Suprapubic skin (tissue), 3 donors: ENCODE measurements at regions not wholly inside any gene's neighbourhood (a gene's known extent, or its start where the extent isn't known, plus 50 kb on each side); places are given as distances from the start of the nearest gene placed in this dataset.

Experiments
- CTCF ChIP-seq, 2 donors: fragments of 200-600 bp in 1 of 2; fragments of 450-650 bp in 1 of 2; sonication (generic) in 1 of 2; IDR thresholded peaks; one replicate each; pipeline ENCODE4 v1.5.1; 2016 to 2019; ENCODE audit warnings: antibody characterized with exemption in 2 of 2, mild to moderate bottlenecking in 1 of 2, moderate library complexity in 1 of 2
- EP300 ChIP-seq: sonication (generic); formaldehyde crosslinking; IDR thresholded peaks from one replicate; pipeline ENCODE4 v1.6.1; 2017; ENCODE audit warnings: antibody characterized with exemption
- POLR2A ChIP-seq, 2 donors: fragments of 450-650 bp; IDR thresholded peaks; one replicate each; pipeline ENCODE4 v1.6.1; 2017; ENCODE audit warnings: antibody characterized with exemption in 2 of 2, mild to moderate bottlenecking in 2 of 2, moderate library complexity in 2 of 2

- TF ChIP-seq POLR2A (IDR thresholded peaks at IDR 0.05) (no peak), CTCF (IDR thresholded peaks at IDR 0.05) (no peak), EP300 (no peak)
These were observed 112.8 kb downstream of the DLEU7 start for GRCh38 chr13:50730496-50731351.
